ES-I3 (cell line): ENCODE measurements at regions not wholly inside any gene's neighbourhood (a gene's known extent, or its start where the extent isn't known, plus 50 kb on each side); places are given as distances from the start of the nearest gene placed in this dataset.

ENCODE experiments used
- H3K36me3 ChIP-seq: 2 replicates; pipeline ENCODE4 v1.6.1; 2013; ENCODE audit warnings: mild to moderate bottlenecking, low read length, control low read depth, moderate library complexity; ENCODE audit not compliant: insufficient read depth
- H3K4me1 ChIP-seq: 2 replicates; pipeline ENCODE4 v1.6.1; 2013; ENCODE audit warnings: mild to moderate bottlenecking, control low read depth, low read length; ENCODE audit not compliant: insufficient read depth
- H3K9ac ChIP-seq: 2 replicates; pipeline ENCODE4 v1.6.1; 2013; ENCODE audit warnings: low read depth, mild to moderate bottlenecking, low read length, moderate library complexity
- H3K9me3 ChIP-seq: 2 replicates; pipeline ENCODE4 v1.6.1; 2013; ENCODE audit warnings: mild to moderate bottlenecking, low read length, moderate library complexity; ENCODE audit not compliant: control insufficient read depth, insufficient read depth

DNA sequence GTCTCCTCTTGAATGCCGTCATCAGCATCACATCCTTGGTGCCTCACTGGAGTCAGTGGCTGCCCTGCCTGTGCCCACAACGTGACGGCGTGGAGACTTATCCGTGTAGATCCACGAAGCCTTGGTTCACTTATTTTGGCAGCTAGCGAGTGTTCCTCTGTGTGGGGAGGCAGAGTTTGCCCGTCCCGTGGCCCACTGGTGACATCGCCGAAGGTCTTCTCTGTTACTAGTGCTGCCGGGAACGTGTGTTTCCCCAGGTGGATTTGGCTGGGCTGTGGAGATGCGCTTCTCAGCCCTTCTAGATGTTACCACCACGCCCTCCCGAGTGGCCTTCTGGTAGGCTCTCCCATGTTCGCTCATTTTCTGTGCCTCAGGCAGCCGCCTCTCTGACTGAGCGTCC is 169.6 kb downstream of the SEC14L1 start:
- Histone ChIP-seq H3K4me1 (peaks cover 6% of the 10 kb centered on the region; the same call in 1 of the 2 replicates), H3K9ac (no peak overlapping the region), H3K9me3 (no peaks in the 10 kb centered on the region), H3K36me3 (no peaks in the 10 kb centered on the region)

DNA sequence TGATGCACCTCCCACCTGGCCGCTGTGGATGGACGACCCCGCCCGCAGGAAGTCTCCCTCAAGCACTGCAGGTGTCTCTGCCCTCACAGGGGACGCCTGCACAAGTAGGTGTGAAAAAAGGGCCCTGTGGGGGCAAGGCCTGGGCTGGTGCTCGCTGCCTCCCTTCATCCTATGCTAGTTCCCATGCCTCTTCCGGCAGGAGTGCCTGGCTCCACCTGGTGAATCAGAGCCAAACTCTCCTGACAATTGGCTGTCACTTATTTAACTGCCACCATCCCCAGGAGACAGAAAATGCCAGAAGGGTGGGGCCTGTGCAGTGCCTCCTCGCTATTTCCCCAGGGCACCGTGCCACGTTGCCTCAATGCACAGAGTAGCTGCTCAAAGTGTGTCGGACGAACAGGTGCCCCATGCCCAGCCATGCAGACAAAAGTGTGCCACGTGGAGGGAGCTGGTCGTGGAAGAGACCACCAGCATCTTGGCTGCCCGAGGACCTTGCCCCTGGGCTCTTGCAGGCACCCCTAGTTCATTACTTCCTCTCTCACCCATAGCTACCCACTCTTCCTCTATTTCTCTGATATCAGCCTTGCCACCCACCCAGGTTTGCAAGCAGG is 170.7 kb downstream of the SEC14L1 start:
- H3K4me1 ChIP-seq = peaks cover 8% of the 10 kb centered on the region; the same call in 1 of the 2 replicates
- H3K36me3 ChIP-seq = no peaks in the 10 kb centered on the region
- no peak overlapping the region for H3K9ac ChIP-seq
- H3K9me3 ChIP-seq = no peaks in the 10 kb centered on the region

GRCh38 chr17:77312061-77312701 is 171.4 kb downstream of the SEC14L1 start:
- Histone ChIP-seq H3K36me3 (no peaks in the 10 kb centered on the region), H3K9ac (no peak overlapping the region), H3K4me1 (peaks cover 5% of the 10 kb centered on the region; the same call in 1 of the 2 replicates), H3K9me3 (no peaks in the 10 kb centered on the region)

DNA sequence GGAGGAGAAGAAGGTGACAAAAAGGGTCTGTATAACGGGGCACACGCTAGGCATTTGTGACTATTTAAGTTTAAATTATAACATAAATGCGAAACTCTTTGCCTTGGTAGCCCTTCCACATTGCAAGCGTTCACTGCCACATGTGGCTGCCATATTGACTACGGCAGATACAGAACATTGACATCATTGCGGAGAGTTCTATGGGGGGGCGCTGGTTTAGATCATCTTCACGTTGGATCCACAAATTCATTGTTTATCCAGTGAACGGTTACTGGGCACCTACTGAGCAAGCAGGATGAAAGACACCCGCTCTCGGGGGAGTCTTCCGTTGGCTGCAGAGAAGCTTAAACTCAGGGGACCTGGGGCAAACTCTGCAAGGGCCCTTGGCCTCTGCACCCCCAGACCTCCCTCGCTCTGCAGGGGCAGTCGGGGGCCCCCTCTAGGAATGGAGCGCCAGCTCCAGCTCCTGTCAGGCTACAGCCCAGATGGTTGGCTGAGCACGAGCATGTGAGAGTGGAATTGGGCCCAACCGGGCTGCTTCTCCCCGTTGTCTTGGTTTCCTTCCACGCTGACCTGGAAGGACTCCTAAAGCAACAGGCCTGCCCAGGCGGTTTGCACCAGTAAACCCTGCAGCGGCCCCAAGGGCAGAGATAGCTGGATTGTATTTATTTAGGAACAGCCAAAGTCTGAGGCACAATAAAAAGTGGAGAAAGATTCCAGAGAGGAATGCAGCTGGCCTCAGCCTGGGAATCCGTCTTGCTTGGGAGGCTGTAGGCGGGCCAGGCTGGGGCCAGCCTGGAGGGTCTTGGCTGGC is 172.2 kb downstream of the SEC14L1 start:
- H3K36me3 ChIP-seq = no peaks in the 10 kb centered on the region

DNA sequence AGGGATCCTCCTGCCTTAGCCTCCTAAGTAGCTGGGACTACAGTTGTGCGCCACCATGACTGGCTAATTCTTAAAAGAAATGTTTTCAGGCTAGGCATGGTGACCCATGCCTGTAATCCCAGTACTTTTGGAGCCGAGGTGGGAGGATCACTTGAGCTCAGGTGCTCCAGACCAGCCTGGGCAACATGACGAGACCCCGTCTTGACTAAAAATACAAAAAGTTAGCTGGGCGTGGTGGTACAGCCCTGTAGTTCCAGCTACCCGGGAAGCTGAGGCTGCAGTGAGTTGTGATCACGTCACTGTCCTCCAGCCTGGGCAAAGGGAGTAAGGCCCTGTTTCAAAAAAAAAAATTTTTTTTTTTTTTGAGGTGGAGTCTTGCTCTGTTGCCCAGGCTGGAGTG is 173.1 kb downstream of the SEC14L1 start:
- Histone ChIP-seq H3K9ac (no peak overlapping the region), H3K36me3 (no peaks in the 10 kb centered on the region), H3K4me1 (peaks cover 13% of the 10 kb centered on the region; the same call in 1 of the 2 replicates), H3K9me3 (no peaks in the 10 kb centered on the region)

More for the DNA sequence above, 172.2 kb downstream of the SEC14L1 start:
- no peaks in the 10 kb centered on the region for H3K9me3 ChIP-seq
- H3K9ac ChIP-seq = no peak overlapping the region
- H3K4me1 ChIP-seq = peaks cover 5% of the 10 kb centered on the region; the same call in 1 of the 2 replicates

DNA sequence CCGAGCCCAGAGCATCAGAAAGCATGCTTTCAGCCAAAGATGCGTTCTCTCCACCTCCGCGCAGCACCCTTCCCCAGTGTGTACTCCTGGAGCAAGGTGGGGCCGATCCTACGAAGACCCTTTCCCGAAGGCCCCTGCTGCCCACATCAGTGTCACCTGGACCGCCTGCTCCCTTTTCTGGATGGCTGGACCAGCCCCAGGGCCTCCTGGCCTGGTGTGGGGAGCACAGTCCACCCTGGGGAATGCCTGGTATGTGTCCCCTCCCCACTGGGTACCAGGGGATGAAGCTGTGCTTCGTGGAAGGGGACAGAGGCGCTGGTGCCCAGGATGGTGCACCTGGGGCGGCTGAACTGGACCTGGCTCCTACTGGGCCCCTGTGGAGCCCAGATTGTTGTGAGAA is 173.8 kb downstream of the SEC14L1 start:
- Histone ChIP-seq H3K9me3 (no peaks in the 10 kb centered on the region), H3K36me3 (no peaks in the 10 kb centered on the region), H3K4me1 (peaks cover 17% of the 10 kb centered on the region; the same call in 1 of the 2 replicates), H3K9ac (no peak overlapping the region)

DNA sequence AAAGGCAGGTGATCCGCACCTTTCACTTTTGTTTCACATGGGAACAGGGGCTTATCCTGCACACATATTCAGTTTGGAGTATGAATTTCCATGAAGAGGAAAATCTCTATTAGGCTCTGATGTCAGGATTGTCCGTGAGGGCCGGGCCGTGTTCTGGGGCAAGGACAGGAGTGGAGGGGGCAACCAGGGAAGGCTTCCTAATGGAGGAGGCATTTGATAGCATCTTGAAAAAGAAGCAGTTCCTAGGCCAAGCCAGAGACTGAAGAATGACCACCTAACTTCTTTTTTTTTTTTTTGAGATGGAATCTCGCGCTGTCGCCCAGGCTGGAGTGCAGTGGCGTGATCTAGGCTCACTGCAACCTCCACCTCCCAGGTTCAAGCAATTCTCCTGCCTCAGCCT is 174.2 kb downstream of the SEC14L1 start:
- Histone ChIP-seq H3K4me1 (peaks cover 17% of the 10 kb centered on the region; the same call in 1 of the 2 replicates), H3K36me3 (no peaks in the 10 kb centered on the region)

GRCh38 chr17:77315551-77316190 is 174.9 kb downstream of the SEC14L1 start:
- peaks cover 21% of the 10 kb centered on the region; the same call in 1 of the 2 replicates for H3K4me1 ChIP-seq

More for the DNA sequence above, 174.2 kb downstream of the SEC14L1 start:
- H3K9ac ChIP-seq = no peak overlapping the region
- H3K9me3 ChIP-seq = no peaks in the 10 kb centered on the region

GRCh38 chr17:77316191-77316641 is 175.4 kb downstream of the SEC14L1 start:
- Histone ChIP-seq H3K36me3 (no peaks in the 10 kb centered on the region), H3K9me3 (no peaks in the 10 kb centered on the region), H3K4me1 (peaks cover 24% of the 10 kb centered on the region; the same call in 1 of the 2 replicates), H3K9ac (no peak overlapping the region)

More at GRCh38 chr17:77315551-77316190, 174.9 kb downstream of the SEC14L1 start:
- no peaks in the 10 kb centered on the region for H3K9me3 ChIP-seq
- H3K36me3 ChIP-seq = no peaks in the 10 kb centered on the region
- H3K9ac ChIP-seq = no peak overlapping the region

GRCh38 chr17:77316651-77317050 is 175.9 kb downstream of the SEC14L1 start:
- H3K4me1 ChIP-seq = peaks cover 25% of the 10 kb centered on the region; the same call in 1 of the 2 replicates
- H3K9ac ChIP-seq = no peak overlapping the region
- no peaks in the 10 kb centered on the region for H3K36me3 ChIP-seq
- no peaks in the 10 kb centered on the region for H3K9me3 ChIP-seq

- H3K4me1 ChIP-seq = peaks cover 31% of the 10 kb centered on the region; the same call in 1 of the 2 replicates
- no peak overlapping the region for H3K9ac ChIP-seq
- H3K9me3 ChIP-seq = no peaks in the 10 kb centered on the region
- no peaks in the 10 kb centered on the region for H3K36me3 ChIP-seq
Observed at GRCh38 chr17:77317091-77317750, 176.5 kb downstream of the SEC14L1 start.

GRCh38 chr17:77318021-77318420 is 177.3 kb downstream of the SEC14L1 start:
- Histone ChIP-seq H3K36me3 (no peaks in the 10 kb centered on the region), H3K9ac (no peak overlapping the region), H3K4me1 (peaks cover 39% of the 10 kb centered on the region; the same call in 1 of the 2 replicates), H3K9me3 (no peaks in the 10 kb centered on the region)

DNA sequence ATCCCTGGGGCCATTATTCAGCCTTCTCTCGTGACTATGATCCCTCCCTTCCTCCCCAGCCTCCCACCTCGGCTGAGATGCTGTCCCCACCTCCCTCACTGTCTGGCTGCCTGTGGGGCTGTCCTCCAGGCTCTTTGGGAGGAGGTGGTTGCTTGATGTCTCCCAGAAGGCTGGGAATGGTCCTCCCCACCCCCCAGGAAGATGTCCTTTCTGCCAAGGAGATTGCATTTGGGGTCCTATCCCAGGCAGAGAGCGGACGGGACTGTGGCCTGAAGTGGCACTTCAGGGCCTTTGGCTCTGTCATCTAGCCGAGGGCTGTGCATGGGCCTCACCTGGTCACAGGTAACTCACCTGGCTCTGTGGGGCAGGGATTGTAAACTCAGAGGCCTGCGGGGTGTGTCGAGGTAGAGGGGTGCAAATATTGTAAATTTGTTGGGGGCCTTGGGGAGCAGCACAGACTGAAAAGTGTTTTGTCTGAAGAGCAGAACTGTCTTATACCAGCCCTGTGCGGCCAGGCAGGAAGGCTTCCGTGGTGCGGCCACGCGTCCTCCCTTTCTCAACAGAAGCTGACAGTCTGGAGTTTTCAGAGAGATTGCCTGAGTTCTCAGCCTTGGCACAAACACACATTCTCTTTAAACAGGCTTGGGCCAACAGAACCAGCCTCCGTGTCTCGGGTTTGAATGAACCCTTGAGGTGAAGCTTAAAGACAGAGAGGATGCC is 177.9 kb downstream of the SEC14L1 start:
- Histone ChIP-seq H3K9ac (no peak overlapping the region), H3K36me3 (no peaks in the 10 kb centered on the region), H3K4me1 (peaks cover 45% of the 10 kb centered on the region; the same call in 1 of the 2 replicates), H3K9me3 (no peaks in the 10 kb centered on the region)
